HG02970 (cell line): ENCODE measurements at regions not wholly inside any gene's neighbourhood (a gene's known extent, or its start where the extent isn't known, plus 50 kb on each side); places are given as distances from the start of the nearest gene placed in this dataset.
"Not testable (repeated sequence)": the region's sequence is repeated elsewhere in the genome, so short reads cannot be mapped to it uniquely, and the experiment has no call there.

Experiments used
- ATAC-seq: cut with Tn5 transposase; IDR thresholded peaks from one replicate; pipeline ENCODE4 v1.9.1; 2021; ENCODE audit warnings: mild to moderate bottlenecking, moderate library complexity, moderate number of reproducible peaks; ENCODE audit not compliant: unreplicated experiment, low FRiP score

GRCh38 chr5:60143942-60144549, 250.5 kb upstream of the PDE4D start:
- ATAC-seq = no peak

DNA sequence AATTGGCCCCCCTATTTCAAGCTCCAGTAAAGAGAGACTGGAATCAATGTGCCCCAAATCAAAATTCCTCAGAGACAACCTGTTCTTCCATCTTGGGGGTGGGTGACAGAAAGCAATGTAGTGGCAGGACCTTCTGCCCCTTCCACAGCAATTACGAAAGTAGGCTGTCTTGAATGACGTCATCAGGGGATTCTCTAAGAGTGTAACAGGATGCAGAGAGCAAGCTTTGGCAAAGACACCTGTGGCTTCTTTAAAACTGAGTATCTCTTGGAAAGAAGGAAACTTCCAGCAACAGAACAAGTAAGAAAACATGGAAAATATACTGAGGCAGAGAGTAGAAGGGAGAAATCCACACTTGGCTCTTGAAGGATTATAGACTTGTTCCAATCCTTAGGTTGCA, 247.6 kb upstream of the PDE4D start:
- no peak for ATAC-seq

GRCh38 chr5:60136841-60137240, 243.3 kb upstream of the PDE4D start:
- ATAC-seq = no peak

- no peak for ATAC-seq
Observed at GRCh38 chr5:60131504-60131903, 238.0 kb upstream of the PDE4D start.

DNA sequence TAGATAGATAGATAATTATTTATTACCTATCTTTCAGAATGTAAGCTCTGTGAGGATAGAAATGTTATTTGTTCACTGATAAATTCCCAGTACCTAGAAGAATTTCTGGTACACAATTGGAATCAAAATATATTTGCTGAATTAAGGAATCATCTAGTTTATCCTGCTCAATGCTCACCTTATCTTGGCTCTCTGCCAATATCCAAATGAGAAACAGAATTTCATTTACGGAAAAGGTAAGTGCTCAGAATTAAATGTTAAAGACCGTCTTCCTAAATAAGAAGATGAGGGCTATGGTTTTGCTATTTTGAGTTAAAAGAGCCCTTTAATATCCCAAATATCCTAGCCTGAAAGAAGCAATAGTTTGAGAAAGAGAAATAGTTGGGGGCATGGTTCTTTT, 232.1 kb upstream of the PDE4D start:
- no peak for ATAC-seq

- no peak for ATAC-seq
Observed at GRCh38 chr5:60102961-60103693, 209.6 kb upstream of the PDE4D start.

DNA sequence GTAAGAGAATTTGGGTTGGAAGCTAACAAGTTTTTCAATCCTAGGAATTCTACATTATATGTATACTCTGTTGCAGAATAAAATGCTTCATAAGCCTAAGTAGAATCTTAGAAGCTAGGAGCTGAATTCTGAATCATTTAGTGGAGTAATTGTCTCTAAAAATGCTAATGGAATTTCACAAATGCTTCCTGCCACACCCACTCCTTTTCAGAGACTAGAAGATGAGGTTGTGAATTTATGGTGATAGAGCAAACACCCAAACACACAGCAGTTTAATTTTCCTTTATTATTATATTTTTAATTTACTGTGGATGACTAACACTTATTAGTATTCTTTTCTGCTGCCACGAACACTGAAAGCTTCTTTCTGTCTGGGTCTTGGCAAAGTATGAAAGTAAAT, 208.0 kb upstream of the PDE4D start:
- ATAC-seq = no peak

- no peak for ATAC-seq
Observed at GRCh38 chr5:60092671-60093422, 199.3 kb upstream of the PDE4D start.

GRCh38 chr5:60086583-60086982, 193.1 kb upstream of the PDE4D start:
- no peak for ATAC-seq

DNA sequence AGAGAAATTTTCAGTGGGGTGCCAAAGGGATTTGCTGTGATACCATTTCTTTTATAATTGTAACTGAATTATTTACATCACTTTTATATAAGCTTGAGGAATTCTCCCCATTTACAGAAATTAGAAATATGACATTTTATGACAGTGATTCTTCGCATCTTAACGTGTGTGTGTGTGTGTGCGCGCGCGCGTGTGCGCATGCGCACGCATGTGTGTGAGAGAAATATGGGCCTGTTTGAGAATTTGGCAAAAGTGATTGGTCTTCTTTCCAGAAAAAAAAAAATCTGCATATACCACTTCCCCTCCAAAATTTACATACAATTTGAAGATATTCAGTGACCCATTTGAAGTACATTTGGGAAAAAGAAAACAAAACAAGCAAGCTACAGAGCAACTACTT, 190.7 kb upstream of the PDE4D start:
- ATAC-seq = no peak

GRCh38 chr5:60077292-60077691, 183.8 kb upstream of the PDE4D start:
- no peak for ATAC-seq

- no peak for ATAC-seq
Observed at GRCh38 chr5:60076746-60077145, 183.2 kb upstream of the PDE4D start.

DNA sequence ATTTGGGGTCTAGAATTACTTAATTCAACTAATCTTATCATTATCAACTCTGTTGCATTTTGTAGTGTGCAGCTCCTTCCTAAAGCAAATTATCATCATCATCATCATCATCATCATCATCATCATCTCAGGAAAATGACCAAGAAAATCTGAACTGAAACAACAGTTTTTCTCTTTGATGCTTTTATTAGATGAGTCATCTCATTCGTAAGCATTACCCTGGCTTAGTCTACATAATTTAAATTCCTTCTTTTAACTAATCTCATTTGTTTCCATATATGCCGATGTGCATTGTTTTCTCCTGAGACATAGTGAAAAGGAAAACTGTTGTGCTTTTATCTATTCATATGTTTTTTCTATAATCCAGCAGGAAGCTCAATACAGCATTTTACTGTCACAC, 173.0 kb upstream of the PDE4D start:
- no peak for ATAC-seq

- no peak for ATAC-seq
Observed at GRCh38 chr5:60060389-60060788, 166.9 kb upstream of the PDE4D start.

DNA sequence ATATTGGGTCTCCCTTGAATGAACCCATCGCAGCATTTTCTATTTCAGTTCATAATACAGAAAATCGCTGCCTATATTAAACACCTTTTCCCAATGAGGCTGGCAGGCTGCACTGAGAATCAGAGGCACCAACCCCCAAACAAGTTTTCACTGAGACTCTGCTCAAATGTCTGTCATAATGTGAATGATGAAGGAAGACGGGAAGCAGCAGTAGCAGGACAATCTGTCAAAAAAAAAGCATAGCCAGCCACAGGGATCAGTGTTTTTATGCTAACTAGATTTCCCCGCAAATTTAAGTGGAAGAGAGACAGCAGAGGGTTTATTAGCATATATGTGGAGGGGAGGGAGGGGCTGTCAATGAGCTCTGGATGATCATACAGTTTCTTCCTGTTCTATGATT, 162.7 kb upstream of the PDE4D start:
- no peak for ATAC-seq

GRCh38 chr5:60055168-60055567, 161.6 kb upstream of the PDE4D start:
- no peak for ATAC-seq

DNA sequence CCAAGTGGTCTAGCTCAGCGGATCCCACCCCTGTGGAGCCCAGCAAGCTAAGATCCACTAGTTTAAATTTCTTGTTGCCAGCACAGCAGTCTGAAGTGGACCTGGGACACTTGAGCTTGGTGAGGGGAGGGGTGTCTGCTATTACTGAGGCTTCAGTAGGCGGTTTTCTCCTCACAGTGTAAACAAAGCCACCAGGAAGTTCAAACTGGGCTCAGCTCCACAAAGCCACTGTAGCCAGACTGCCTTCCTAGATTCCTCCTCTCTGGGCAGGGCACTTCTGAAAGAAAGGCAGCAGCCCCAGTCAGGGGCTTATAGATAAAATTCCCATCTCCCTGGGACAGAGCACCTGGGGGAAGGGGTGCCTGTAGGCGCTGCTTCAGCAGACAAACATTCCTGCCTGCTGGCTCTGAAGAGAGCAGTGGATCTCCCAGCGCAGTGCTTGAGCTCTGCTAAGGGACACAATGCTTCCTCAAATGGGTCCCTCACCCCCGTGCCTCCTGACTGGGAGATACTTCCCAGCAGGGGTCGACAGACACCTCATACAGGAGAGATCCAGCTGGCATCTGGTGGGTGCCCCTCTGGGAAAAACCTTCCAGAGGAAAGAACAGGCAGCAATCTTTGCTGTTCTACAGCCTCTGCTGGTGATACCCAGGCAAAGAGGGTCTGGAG, 148.6 kb upstream of the PDE4D start:
- ATAC-seq = not testable (repeated sequence)

DNA sequence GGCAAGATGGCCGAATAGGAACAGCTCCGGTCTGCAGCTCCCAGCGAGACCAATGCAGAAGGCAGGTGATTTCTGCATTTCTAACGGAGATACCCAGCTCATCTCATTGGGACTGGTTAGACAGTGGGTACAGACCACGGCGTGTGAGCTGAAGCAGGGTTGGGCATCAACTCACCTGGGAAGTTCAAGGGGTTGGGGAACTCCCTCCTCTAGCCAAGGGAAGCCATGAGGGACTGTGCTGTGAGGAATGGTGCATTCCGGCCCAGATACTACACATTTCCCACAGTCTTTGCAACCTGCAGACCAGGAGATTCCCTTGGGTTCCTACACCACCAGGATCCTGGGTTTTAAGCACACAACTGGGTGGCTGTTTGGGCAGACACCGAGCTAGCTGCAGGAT, 148.0 kb upstream of the PDE4D start:
- ATAC-seq = not testable (repeated sequence)

GRCh38 chr5:60036192-60036938, 142.8 kb upstream of the PDE4D start:
- no peak for ATAC-seq

DNA sequence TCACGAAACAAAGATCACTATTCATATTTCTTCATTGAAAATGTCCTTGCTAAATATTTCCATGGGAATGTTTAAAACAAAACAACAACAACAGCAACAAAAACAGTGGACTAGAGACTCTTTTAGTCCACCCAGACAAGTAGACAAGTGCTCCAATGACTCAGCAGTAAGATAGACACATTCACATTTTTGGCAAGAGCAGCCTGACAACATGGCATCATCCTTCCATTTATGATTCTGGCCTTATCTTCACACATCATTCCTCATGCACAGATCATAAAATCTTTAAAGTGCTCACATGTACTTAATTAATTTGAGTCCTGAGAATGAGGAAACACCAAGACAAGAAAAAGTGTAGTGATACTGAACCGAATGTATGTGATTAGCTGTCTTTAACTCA, 132.6 kb upstream of the PDE4D start:
- ATAC-seq = no peak
